ENCODE measurements at regions not wholly inside any gene's neighbourhood (a gene's known extent, or its start where the extent isn't known, plus 50 kb on each side); places are given as distances from the start of the nearest gene placed in this dataset.

DNA sequence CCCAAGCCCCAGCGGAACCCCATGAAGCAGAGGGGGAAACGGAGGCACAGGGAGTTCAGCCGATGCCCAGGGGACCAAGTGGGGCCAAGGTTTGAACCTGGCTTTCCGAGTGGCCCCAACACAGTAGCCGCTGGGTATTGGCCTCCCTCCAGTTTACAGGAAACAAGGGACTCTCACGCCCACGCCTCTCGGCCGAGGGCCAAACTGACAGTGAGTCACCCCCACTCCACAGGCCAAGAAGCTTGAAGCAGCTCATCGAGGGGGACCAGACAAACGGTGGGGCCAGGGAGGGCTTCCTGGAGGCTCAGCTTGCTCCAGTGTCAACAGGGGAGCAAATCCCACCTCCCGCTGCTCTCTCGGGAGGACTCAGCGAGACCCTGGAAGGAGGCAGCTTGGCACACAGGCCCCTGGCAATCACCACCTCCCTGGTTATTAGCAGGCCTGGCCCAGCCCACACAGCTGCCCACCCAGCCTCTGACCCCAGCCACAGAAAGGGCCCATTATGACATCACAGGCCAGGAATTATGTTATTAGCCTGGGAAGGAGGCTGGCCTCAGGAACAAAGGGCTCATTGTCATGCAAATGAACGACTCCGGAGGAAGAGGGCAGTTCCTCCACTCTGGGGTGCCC, 54.6 kb downstream of the NCOR2 start:
- H3K4me3 ChIP-seq (ENCODE audit: low read length), result no peak overlapping the region
- DNase-seq (ENCODE audit: low read depth), result peak; percentile 94
- TF ChIP-seq, protein P1, sequence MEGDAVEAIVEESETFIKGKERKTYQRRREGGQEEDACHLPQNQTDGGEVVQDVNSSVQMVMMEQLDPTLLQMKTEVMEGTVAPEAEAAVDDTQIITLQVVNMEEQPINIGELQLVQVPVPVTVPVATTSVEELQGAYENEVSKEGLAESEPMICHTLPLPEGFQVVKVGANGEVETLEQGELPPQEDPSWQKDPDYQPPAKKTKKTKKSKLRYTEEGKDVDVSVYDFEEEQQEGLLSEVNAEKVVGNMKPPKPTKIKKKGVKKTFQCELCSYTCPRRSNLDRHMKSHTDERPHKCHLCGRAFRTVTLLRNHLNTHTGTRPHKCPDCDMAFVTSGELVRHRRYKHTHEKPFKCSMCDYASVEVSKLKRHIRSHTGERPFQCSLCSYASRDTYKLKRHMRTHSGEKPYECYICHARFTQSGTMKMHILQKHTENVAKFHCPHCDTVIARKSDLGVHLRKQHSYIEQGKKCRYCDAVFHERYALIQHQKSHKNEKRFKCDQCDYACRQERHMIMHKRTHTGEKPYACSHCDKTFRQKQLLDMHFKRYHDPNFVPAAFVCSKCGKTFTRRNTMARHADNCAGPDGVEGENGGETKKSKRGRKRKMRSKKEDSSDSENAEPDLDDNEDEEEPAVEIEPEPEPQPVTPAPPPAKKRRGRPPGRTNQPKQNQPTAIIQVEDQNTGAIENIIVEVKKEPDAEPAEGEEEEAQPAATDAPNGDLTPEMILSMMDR (conservative IDR thresholded peaks at IDR 0.05; ENCODE audit: low read depth, low read length), result no peak

DNA sequence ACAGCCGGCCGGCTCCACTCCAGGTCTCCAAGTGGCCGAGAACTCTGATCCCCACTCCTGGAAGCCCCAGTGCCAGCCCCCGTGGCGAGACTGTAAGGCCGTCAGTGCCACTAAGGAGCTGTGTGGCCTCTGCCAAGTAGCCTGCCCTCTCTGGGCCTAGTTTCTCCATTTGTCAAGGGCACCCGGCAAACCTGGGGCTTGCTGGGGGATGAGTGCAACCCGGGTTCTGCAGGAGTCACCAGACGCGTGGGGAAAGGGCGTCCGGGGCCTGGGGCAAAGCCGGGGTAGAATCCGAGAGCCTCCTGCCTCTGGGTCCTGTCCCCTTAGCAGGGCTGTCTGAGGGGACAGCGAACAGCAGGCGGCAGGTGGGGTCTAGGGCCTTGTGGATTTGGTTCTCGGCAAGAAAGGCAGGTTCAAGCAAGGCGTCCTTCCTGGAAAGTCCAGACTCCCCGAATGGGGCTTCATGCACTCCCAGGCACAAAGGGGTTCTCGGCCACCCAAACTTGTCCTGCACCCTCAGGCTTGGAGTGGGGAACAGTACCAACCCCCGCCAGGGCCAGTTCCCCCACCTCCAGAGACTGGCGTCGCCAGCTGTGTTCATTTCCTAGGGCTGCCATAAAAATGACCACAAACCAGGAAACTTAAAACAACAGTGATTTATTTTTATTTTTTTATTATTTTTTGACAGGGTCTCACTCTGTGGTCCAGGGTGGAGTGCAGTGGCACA, 56.0 kb downstream of the NCOR2 start:
- TF ChIP-seq, protein P1 (conservative IDR thresholded peaks at IDR 0.05; ENCODE audit: low read depth, low read length), result no peak
- no peak overlapping the region for H3K4me3 ChIP-seq (ENCODE audit: low read length)
- DNase-seq (ENCODE audit: low read depth), result no peak

DNA sequence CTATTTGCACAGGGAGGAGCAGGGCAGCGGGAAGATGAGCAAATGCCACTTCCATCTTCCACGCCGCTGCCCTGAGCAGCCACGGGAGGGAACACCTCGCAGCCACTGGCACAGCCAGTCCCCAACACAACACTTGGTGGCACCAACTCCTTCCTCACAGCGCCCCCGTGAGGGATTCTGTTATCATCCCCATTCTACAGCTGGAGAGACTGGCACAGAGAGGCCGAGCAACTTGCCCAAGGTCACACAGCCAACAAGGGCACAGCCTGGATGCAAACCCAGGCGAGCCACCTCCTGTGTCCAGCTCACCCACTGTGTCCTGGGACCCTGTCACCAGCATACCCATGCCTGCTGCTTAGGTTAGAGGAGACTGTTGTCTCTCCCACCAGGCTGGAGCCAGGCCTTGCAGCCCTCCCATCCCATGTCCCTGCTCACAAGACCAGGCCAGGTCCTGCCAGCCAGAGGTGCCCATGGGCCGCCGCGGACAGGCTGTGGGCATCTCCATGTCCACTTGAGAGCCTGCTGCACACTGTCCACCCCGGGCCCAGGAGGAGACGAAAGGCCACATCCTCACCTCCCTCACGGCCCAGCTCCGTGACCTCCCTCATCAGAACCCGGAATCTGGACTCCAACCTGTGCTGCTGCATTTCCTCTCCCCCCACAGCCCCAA, 57.0 kb downstream of the NCOR2 start:
- TF ChIP-seq, protein P1 (conservative IDR thresholded peaks at IDR 0.05; ENCODE audit: low read depth, low read length), result peak; percentile 21
- DNase-seq (ENCODE audit: low read depth), result no peak

DNA sequence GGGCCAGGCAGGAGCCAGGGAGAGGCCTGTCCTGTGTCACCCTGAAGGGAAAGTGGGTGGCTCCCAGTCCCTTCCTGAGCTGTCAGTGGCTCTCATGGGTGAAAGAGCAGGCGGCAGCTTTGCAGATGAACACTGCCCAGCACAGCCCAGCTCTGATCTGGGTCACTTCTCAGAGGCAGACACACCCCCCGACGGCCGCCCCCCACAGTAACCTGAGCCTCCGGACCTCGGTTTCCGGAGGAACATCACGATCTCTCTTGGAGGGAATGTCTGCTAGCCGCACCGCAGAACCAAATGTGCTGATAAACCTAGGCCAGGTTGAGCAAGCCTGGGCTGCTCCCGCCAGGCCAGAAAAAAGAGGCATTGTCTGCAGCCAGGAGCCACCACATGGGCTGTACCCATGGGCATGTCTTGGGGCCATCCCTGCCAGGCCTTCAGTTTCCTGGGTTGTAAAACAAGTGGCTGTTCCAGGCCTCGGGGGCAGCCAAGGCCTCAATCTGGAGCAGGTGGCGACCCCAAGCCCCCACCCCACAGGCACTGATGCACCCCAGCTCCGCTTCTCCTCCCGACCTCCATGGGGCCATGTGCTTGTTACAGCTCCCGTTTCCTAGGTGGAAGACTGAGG, 57.6 kb downstream of the NCOR2 start:
- H3K4me3 ChIP-seq (ENCODE audit: low read length), result no peak overlapping the region
- TF ChIP-seq, protein P1 (conservative IDR thresholded peaks at IDR 0.05; ENCODE audit: low read depth, low read length), result no peak
- DNase-seq (ENCODE audit: low read depth), result no peak

More for the DNA sequence above, 57.0 kb downstream of the NCOR2 start:
- H3K4me3 ChIP-seq (ENCODE audit: low read length), result no peak overlapping the region

DNA sequence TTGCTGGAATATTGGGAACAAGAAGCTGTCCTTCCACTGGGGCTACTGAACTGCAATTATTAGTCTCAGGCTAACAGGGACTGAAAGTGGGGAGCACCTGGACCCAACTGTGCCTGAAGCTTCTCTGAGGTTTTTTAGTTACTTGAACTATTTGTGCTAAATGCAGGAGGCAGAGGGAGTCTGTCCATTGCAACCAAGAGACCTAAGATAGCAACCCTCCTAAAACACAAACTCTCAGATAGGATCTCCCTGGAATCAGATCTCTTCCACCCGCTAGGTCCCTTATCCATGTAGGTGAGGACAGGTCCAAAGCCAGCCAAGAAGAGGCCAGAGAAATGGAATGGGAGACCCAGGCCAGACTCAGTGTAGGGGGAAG, 58.1 kb downstream of the NCOR2 start:
- no peak overlapping the region for H3K4me3 ChIP-seq (ENCODE audit: low read length)
- DNase-seq (ENCODE audit: low read depth), result no peak
- TF ChIP-seq, protein P1 (conservative IDR thresholded peaks at IDR 0.05; ENCODE audit: low read depth, low read length), result no peak

DNA sequence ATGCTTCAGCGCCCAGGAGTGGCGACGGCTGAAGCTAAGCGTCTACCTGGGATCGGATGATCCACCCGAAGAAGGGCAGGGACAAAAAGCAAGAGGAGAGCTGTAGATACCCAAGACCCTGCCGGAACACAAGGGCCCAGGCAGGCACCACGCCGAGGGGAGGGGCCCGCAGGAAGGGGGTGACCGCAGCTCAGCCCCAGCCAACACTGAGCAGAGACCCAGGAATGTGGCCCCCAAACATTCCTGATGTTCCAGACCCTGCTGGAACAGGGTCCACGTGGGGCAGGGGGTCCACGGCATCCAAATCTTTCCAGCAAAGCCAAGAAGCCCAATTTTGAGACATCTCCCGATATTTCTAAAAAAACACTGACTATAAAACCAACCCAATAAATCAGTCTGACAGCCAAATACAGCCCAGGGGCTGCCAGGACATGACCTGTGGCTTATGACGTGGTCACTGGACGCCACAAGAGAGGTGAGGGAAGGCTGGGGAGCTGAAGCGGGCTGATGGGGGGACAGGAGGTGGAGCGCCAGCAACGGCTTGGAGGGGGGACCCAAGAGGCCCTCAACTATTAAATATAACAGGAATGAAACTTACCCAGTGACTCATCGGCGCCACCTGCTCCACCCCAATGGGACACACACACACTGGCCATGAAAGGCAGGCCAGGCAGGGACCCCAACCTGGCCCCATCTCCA, 58.9 kb downstream of the NCOR2 start:
- no peak for DNase-seq (ENCODE audit: low read depth)
- TF ChIP-seq, protein P1 (conservative IDR thresholded peaks at IDR 0.05; ENCODE audit: low read depth, low read length), result no peak
- H3K4me3 ChIP-seq (ENCODE audit: low read length), result no peak overlapping the region

All from retinal pigment epithelial cell (primary cell).